Mesothelial cell of epicardium (in vitro differentiated cells): ENCODE measurements at regions not wholly inside any gene's neighbourhood (a gene's known extent, or its start where the extent isn't known, plus 50 kb on each side); places are given as distances from the start of the nearest gene placed in this dataset.

Experiments
- DNase-seq, 2 experiments: peaks; one replicate each; pipeline ENCODE4 v3.0.0; 2021; ENCODE audit warnings: low spot score in 2 of 2; ENCODE audit not compliant: unreplicated experiment in 2 of 2
- H3K27ac Mint-ChIP-seq: 2 replicates; pipeline ENCODE4 v1.8.0; 2021; ENCODE audit warnings: mixed read lengths
- H3K27me3 Mint-ChIP-seq: 2 replicates; pipeline ENCODE4 v1.8.0; 2021; ENCODE audit warnings: low read depth, mixed read lengths
- H3K36me3 Mint-ChIP-seq: 2 replicates; pipeline ENCODE4 v1.8.0; 2021; ENCODE audit warnings: mixed read lengths
- H3K4me1 Mint-ChIP-seq: 2 replicates; pipeline ENCODE4 v1.8.0; 2021; ENCODE audit warnings: mixed read lengths
- H3K4me3 Mint-ChIP-seq: 2 replicates; pipeline ENCODE4 v1.8.0; 2021; ENCODE audit warnings: mild to moderate bottlenecking, moderate library complexity, mixed read lengths
- H3K9me3 Mint-ChIP-seq: 2 replicates; pipeline ENCODE4 v1.8.0; 2021; ENCODE audit warnings: mixed read lengths
- CTCF ChIP-seq: fragments of 200-600 bp; sonication (generic); IDR thresholded peaks from one replicate; pipeline ENCODE4 v1.5.0; 2021; ENCODE audit warnings: antibody characterized with exemption; ENCODE audit not compliant: unreplicated experiment

DNA sequence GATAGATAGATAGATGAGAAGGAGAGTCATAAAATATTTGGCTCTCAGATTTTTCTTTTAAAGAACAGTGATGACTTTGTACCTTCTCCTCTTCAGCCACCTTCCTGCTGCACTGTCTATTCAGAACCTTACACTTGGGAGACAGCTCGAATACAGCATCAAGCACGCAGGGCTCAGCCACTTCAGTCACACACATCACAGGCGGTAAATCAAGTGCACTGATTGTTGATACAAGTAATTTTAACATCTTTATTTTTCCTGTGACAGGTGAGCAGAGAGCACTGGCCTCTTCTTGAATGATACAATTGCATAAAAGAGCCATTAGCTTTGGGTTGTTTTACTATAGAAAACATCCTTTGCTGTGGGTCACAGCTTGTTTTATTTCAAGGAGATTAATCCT, 1118.5 kb upstream of the EYS start:
- no peaks in the 10 kb centered on the region for H3K4me1 Mint-ChIP-seq
- H3K36me3 Mint-ChIP-seq, result no peaks in the 10 kb centered on the region
- H3K27ac Mint-ChIP-seq, result no peak overlapping the region
- no peak for TF ChIP-seq CTCF
- DNase-seq, result no peak
- no peak overlapping the region for H3K4me3 Mint-ChIP-seq
- no peaks in the 10 kb centered on the region for H3K9me3 Mint-ChIP-seq
- H3K27me3 Mint-ChIP-seq, result peaks cover 8% of the 10 kb centered on the region

- Mint-ChIP-seq H3K4me3 (no peak overlapping the region), H3K4me1 (no peaks in the 10 kb centered on the region), H3K36me3 (no peaks in the 10 kb centered on the region), H3K27ac (no peak overlapping the region), H3K9me3 (no peaks in the 10 kb centered on the region), H3K27me3 (no peaks in the 10 kb centered on the region)
- no peak for TF ChIP-seq CTCF
- no peak for DNase-seq
Observed at GRCh38 chr6:66814156-66814555, 1107.1 kb upstream of the EYS start.

DNA sequence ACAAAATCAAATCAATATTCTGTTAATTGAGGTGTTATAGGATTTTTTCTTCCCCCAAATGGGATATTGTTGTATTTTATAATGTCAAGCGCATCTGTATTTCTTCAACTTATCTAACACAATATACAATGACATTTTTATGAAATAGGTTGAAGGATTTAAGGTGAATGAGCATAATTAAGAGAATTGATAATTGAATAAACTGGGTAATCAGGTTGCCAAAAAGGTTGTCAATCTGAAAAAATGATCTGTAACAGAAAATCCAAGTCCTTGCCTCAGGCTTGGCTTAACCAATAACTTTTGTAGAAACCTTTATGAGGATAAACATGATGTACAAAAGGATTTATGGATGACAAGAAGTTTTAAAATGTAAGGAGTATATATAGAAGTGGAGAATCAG, 1101.7 kb upstream of the EYS start:
- H3K36me3 Mint-ChIP-seq, result no peaks in the 10 kb centered on the region
- H3K27ac Mint-ChIP-seq, result no peak overlapping the region
- H3K4me3 Mint-ChIP-seq, result no peak overlapping the region

GRCh38 chr6:66796987-66797386, 1090.0 kb upstream of the EYS start:
- no peaks in the 10 kb centered on the region for H3K27me3 Mint-ChIP-seq
- H3K36me3 Mint-ChIP-seq, result no peaks in the 10 kb centered on the region
- H3K27ac Mint-ChIP-seq, result no peak overlapping the region
- no peak for TF ChIP-seq CTCF
- DNase-seq, result no peak
- no peaks in the 10 kb centered on the region for H3K9me3 Mint-ChIP-seq
- no peak overlapping the region for H3K4me3 Mint-ChIP-seq
- H3K4me1 Mint-ChIP-seq, result no peaks in the 10 kb centered on the region

More for the DNA sequence above, 1101.7 kb upstream of the EYS start:
- Mint-ChIP-seq H3K4me1 (no peaks in the 10 kb centered on the region), H3K27me3 (no peaks in the 10 kb centered on the region), H3K9me3 (no peaks in the 10 kb centered on the region)
- TF ChIP-seq CTCF, result no peak
- no peak for DNase-seq

DNA sequence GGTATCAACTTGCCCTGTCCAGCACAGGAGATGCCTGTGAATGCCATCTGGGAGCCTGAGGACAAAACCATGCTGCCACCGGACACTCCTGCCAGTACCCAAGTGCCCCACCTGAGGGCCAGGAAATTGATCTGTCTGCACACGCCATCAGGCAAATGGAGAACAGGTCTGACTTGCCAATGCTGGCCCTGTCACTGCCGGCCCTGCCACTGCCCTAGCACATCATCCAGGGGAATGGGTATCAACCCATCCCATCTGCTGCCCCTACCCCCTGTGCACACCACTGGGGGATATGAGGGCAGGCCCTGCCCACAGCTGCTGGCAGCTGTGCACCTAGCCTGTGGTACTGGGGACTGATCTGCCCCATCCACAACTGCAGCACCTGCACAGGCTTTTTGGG, 1081.6 kb upstream of the EYS start:
- DNase-seq, result no peak
- no peaks in the 10 kb centered on the region for H3K27me3 Mint-ChIP-seq
- no peak for TF ChIP-seq CTCF
- no peaks in the 10 kb centered on the region for H3K36me3 Mint-ChIP-seq
- no peaks in the 10 kb centered on the region for H3K4me1 Mint-ChIP-seq
- H3K9me3 Mint-ChIP-seq, result no peaks in the 10 kb centered on the region
- H3K4me3 Mint-ChIP-seq, result no peak overlapping the region
- H3K27ac Mint-ChIP-seq, result no peak overlapping the region

- no peak for DNase-seq
- Mint-ChIP-seq H3K27me3 (no peaks in the 10 kb centered on the region), H3K4me3 (no peak overlapping the region), H3K4me1 (peaks cover 6% of the 10 kb centered on the region), H3K36me3 (no peaks in the 10 kb centered on the region), H3K27ac (no peak overlapping the region), H3K9me3 (peaks cover 28% of the 10 kb centered on the region)
- TF ChIP-seq CTCF, result no peak
Observed at GRCh38 chr6:66772800-66773199, 1065.8 kb upstream of the EYS start.
